B cell (primary cell): ENCODE measurements at regions not wholly inside any gene's neighbourhood (a gene's known extent, or its start where the extent isn't known, plus 50 kb on each side); places are given as distances from the start of the nearest gene placed in this dataset.

ENCODE experiments used
- ATAC-seq: fragments of 200-7000 bp; cut with Tn5 transposase; one replicate; pipeline ENCODE4 v1.10.0; 2021; ENCODE audit warnings: low read depth, mild to moderate bottlenecking, moderate number of reproducible peaks, moderate library complexity
- CTCF ChIA-PET: fragments of 350-600 bp; sonication (Branson Sonifier 250); formaldehyde crosslinking; loops from one replicate; lab custom pipeline; 2021; ENCODE audit warnings: antibody characterized with exemption, inconsistent platforms; lab: Charles Lee
- POLR2A ChIA-PET: fragments of 350-600 bp; sonication (Branson Sonifier 250); formaldehyde crosslinking; loops from one replicate; lab custom pipeline; 2021; ENCODE audit warnings: antibody characterized with exemption; lab: Charles Lee
- DNase-seq: peaks from one replicate; pipeline ENCODE4 v3.0.0; 2013
- H2AFZ ChIP-seq: 2 replicates; pipeline ENCODE4 v1.6.1; 2012; ENCODE audit warnings: mild to moderate bottlenecking, low read depth, low read length; ENCODE audit not compliant: insufficient read depth, poor library complexity, severe bottlenecking
- H3K27ac ChIP-seq, 2 donors: 1 replicate in 1 of 2; 2 replicates in 1 of 2; pipeline ENCODE4 v1.5.1; 2012 to 2013; ENCODE audit warnings: low read length in 2 of 2, mild to moderate bottlenecking in 2 of 2, moderate library complexity in 1 of 2
- H3K27me3 ChIP-seq, 4 experiments: fragments of 200-600 bp in 1 of 4; sonication (generic) in 1 of 4; replicated peaks in 1 of 4; 1 replicate in 2 of 4; 2 replicates in 2 of 4; pipeline versions ENCODE4 v1.6.1 to v1.7.0; 2013 to 2016; ENCODE audit warnings: low read length in 3 of 4, mild to moderate bottlenecking in 2 of 4, mixed read lengths in 1 of 4, moderate library complexity in 1 of 4; ENCODE audit not compliant: insufficient read depth in 4 of 4, control insufficient read depth in 3 of 4; ENCODE audit errors: control extremely low read depth in 1 of 4
- H3K36me3 ChIP-seq, 2 experiments: replicated peaks in 1 of 2; 1 replicate in 1 of 2; 2 replicates in 1 of 2; pipeline versions ENCODE4 v1.6.1 to v1.7.1; 2013; ENCODE audit warnings: low read length in 1 of 2; ENCODE audit not compliant: insufficient read depth in 2 of 2, control insufficient read depth in 1 of 2; ENCODE audit errors: control extremely low read depth in 1 of 2, extremely low read depth in 1 of 2
- H3K4me1 ChIP-seq, 2 donors: fragments of 200-600 bp in 1 of 2; sonication (generic) in 1 of 2; 1 replicate in 1 of 2; 2 replicates in 1 of 2; pipeline versions ENCODE4 v1.5.1 to v1.6.1; 2013 to 2017; ENCODE audit warnings: low read length in 2 of 2; ENCODE audit not compliant: control insufficient read depth in 2 of 2, insufficient read depth in 2 of 2
- H3K4me2 ChIP-seq: replicated peaks from 2 replicates; pipeline ENCODE3; 2012; ENCODE audit warnings: mild to moderate bottlenecking, low read depth, low read length; ENCODE audit not compliant: poor library complexity, severe bottlenecking
- H3K4me3 ChIP-seq, 5 experiments: fragments of 200-600 bp in 1 of 5; sonication (generic) in 1 of 5; 1 replicate in 3 of 5; 2 replicates in 2 of 5; pipeline versions ENCODE4 v1.5.1 to v1.7.0; 2011 to 2016; ENCODE audit warnings: low read length in 4 of 5, mild to moderate bottlenecking in 4 of 5, low read depth in 2 of 5, control low read depth in 1 of 5, moderate library complexity in 1 of 5; ENCODE audit not compliant: insufficient read depth in 1 of 5; ENCODE audit errors: control extremely low read depth in 1 of 5, extremely low read depth in 1 of 5
- H3K79me2 ChIP-seq: fragments of 200-600 bp; sonication (generic); one replicate; pipeline ENCODE4 v1.6.0; 2016; ENCODE audit warnings: low read length; ENCODE audit not compliant: control insufficient read depth, insufficient read depth
- H3K9ac ChIP-seq: fragments of 200-600 bp; sonication (generic); 2 replicates; pipeline ENCODE4 v1.6.1; 2017; ENCODE audit warnings: mild to moderate bottlenecking, low read length, moderate library complexity
- H3K9me3 ChIP-seq, 3 donors: one replicate each; pipeline versions ENCODE4 v1.6.1 to v1.7.1; 2013; ENCODE audit warnings: low read length in 2 of 3; ENCODE audit not compliant: control insufficient read depth in 2 of 3, insufficient read depth in 1 of 3; ENCODE audit errors: control extremely low read depth in 1 of 3
- H4K20me1 ChIP-seq: 2 replicates; pipeline ENCODE4 v1.6.0; 2012; ENCODE audit warnings: mild to moderate bottlenecking, low read length; ENCODE audit not compliant: insufficient read depth, control insufficient read depth, poor library complexity, severe bottlenecking
- H3K27ac Mint-ChIP-seq: one replicate; pipeline ENCODE4 v1.8.0; 2021; ENCODE audit warnings: mixed read lengths
- H3K27me3 Mint-ChIP-seq: one replicate; pipeline ENCODE4 v1.8.0; 2021; ENCODE audit warnings: mixed read lengths
- H3K4me1 Mint-ChIP-seq: one replicate; pipeline ENCODE4 v1.8.0; 2021; ENCODE audit warnings: mixed read lengths
- H3K4me3 Mint-ChIP-seq: one replicate; pipeline ENCODE4 v1.8.0; 2021; ENCODE audit warnings: mixed read lengths
- H3K9me3 Mint-ChIP-seq: one replicate; pipeline ENCODE4 v1.8.0; 2022; ENCODE audit warnings: mixed read lengths; ENCODE audit not compliant: insufficient read depth
- CTCF ChIP-seq: fragments of 200-600 bp; IDR thresholded peaks from one replicate; pipeline ENCODE4 v1.8.0; 2022; ENCODE audit warnings: antibody characterized with exemption, mild to moderate bottlenecking
- EZH2 ChIP-seq: IDR thresholded peaks from 2 replicates; pipeline ENCODE4 v1.6.1; 2012; ENCODE audit warnings: borderline replicate concordance, low read depth, mild to moderate bottlenecking, moderate library complexity, low read length; ENCODE audit not compliant: insufficient read depth, poor library complexity, severe bottlenecking
- WGBS: methylation state at CpG from one replicate; pipeline ENCODE4 v1.1.5; 2013; ENCODE audit warnings: missing lambda C conversion rate; ENCODE audit not compliant: insufficient coverage; 5-methylcytosine and 5-hydroxymethylcytosine counted together
- intact Hi-C: fragments of 100-400 bp; cut with micrococcal nuclease; formaldehyde crosslinking; loops from one replicate; pipeline ENCODE4 v1.10.0; 2022

GRCh38 chr3:144343343-144343742, 371.7 kb downstream of the DIPK2A start:
- no peak overlapping the region for H3K4me3 Mint-ChIP-seq
- ChIA-PET CTCF (no interaction called here), POLR2A (no interaction called here)
- Histone ChIP-seq H3K4me3 (no peak overlapping the region), H2AFZ (no peak overlapping the region), H3K9ac (no peak overlapping the region), H3K79me2 (no peaks in the 10 kb centered on the region), H3K27me3 (no peaks in the 10 kb centered on the region), H4K20me1 (no peaks in the 10 kb centered on the region), H3K4me1 (no peaks in the 10 kb centered on the region), H3K9me3 (no peaks in the 10 kb centered on the region), H3K36me3 (no peaks in the 10 kb centered on the region), H3K27ac (no peak overlapping the region), H3K4me2 (no peak overlapping the region)
- ATAC-seq (no peak), DNase-seq (no peak)
- no peaks in the 10 kb centered on the region for H3K9me3 Mint-ChIP-seq
- peaks cover 12% of the 10 kb centered on the region for H3K27me3 Mint-ChIP-seq
- WGBS: 90% methylated on average over 7 of the region's 9 CpGs
- H3K4me1 Mint-ChIP-seq: no peaks in the 10 kb centered on the region
- TF ChIP-seq EZH2 (no peak), CTCF (no peak)
- H3K27ac Mint-ChIP-seq: no peak overlapping the region
- intact Hi-C loops: no loop called here

GRCh38 chr3:144343777-144344176, 372.2 kb downstream of the DIPK2A start:
- H3K79me2 ChIP-seq: no peaks in the 10 kb centered on the region

More at GRCh38 chr3:144343777-144344176, 372.2 kb downstream of the DIPK2A start:
- ATAC-seq (no peak), DNase-seq (no peak)
- POLR2A ChIA-PET: no interaction called here
- 67% methylated on average over 1 of the region's 7 CpGs for WGBS
- H3K4me3 Mint-ChIP-seq: no peak overlapping the region
- H3K27ac ChIP-seq: no peak overlapping the region
- H3K9me3 ChIP-seq: no peaks in the 10 kb centered on the region
- H3K36me3 ChIP-seq: no peaks in the 10 kb centered on the region
- CTCF ChIA-PET: no interaction called here
- H3K27ac Mint-ChIP-seq: no peak overlapping the region
- H3K4me1 ChIP-seq: no peaks in the 10 kb centered on the region
- H3K9ac ChIP-seq: no peak overlapping the region
- intact Hi-C loops: no loop called here
- H3K27me3 ChIP-seq: no peaks in the 10 kb centered on the region
- no peaks in the 10 kb centered on the region for H3K9me3 Mint-ChIP-seq
- peaks cover 12% of the 10 kb centered on the region for H3K27me3 Mint-ChIP-seq
- H3K4me1 Mint-ChIP-seq: no peaks in the 10 kb centered on the region
- TF ChIP-seq CTCF (no peak), EZH2 (no peak)
- H2AFZ ChIP-seq: no peak overlapping the region
- H3K4me3 ChIP-seq: no peak overlapping the region
- no peak overlapping the region for H3K4me2 ChIP-seq
- H4K20me1 ChIP-seq: no peaks in the 10 kb centered on the region
